Spleen (tissue), 7 donors: ENCODE measurements at regions not wholly inside any gene's neighbourhood (a gene's known extent, or its start where the extent isn't known, plus 50 kb on each side); places are given as distances from the start of the nearest gene placed in this dataset.

Source experiments
- CTCF ChIP-seq, 11 experiments: fragments of 200-600 bp in 7 of 11; fragments of 450-650 bp in 4 of 11; sonication (generic) in 4 of 11; IDR thresholded peaks in 8 of 11; conservative IDR thresholded peaks in 3 of 11; 1 replicate in 7 of 11; 2 replicates in 4 of 11; pipeline versions ENCODE4 v1.4.0 to v1.8.0; 2016 to 2021; ENCODE audit warnings: antibody characterized with exemption in 11 of 11, inconsistent platforms in 4 of 11, mild to moderate bottlenecking in 1 of 11
- POLR2A ChIP-seq, 3 donors: fragments of 450-650 bp; IDR thresholded peaks; one replicate each; pipeline ENCODE4 v1.5.1; 2017; ENCODE audit warnings: antibody characterized with exemption in 3 of 3, mild to moderate bottlenecking in 1 of 3
- POLR2AphosphoS5 ChIP-seq, 3 donors: sonication (generic); formaldehyde crosslinking; IDR thresholded peaks; one replicate each; pipeline ENCODE4 v1.5.1; 2017; ENCODE audit warnings: antibody characterized with exemption in 3 of 3
- donor health status: DM: no; HTN: no; CAD: no; lungs with moderate emphysema.
- donor health status: DM: no; HTN: no; CAD: no.
- donor health status: DM: no; HTN: no; CAD: no.

GRCh38 chr13:39148513-39148961, 110.3 kb downstream of the NHLRC3 start:
- TF ChIP-seq POLR2AphosphoS5 (IDR thresholded peaks at IDR 0.05) (no peak), CTCF (IDR thresholded peaks at IDR 0.05 in 8 of 11, conservative IDR thresholded peaks at IDR 0.05 in 3 of 11) (no peak), POLR2A (IDR thresholded peaks at IDR 0.05) (no peak)
